Spleen (tissue), 11 donors: ENCODE measurements at regions not wholly inside any gene's neighbourhood (a gene's known extent, or its start where the extent isn't known, plus 50 kb on each side); places are given as distances from the start of the nearest gene placed in this dataset.

ENCODE experiments used
- DNase-seq: peaks from one replicate; pipeline ENCODE4 v3.0.0-alpha.2; 2020
- H3K27ac ChIP-seq, 8 donors: fragments of 200-600 bp; sonication (generic) in 7 of 8; 1 replicate in 4 of 8; 2 replicates in 4 of 8; pipeline versions ENCODE4 v1.5.0 to v1.8.0; 2016 to 2021; ENCODE audit warnings: inconsistent platforms in 4 of 8, mild to moderate bottlenecking in 4 of 8, moderate library complexity in 1 of 8
- H3K27me3 ChIP-seq, 7 donors: fragments of 200-600 bp; sonication (generic) in 6 of 7; replicated peaks in 1 of 7; 1 replicate in 4 of 7; 2 replicates in 3 of 7; pipeline versions ENCODE4 v1.5.0 to v1.8.0; 2016 to 2021; ENCODE audit warnings: inconsistent platforms in 3 of 7, mild to moderate bottlenecking in 1 of 7
- H3K36me3 ChIP-seq, 6 donors: fragments of 200-600 bp; sonication (generic) in 5 of 6; 1 replicate in 4 of 6; 2 replicates in 2 of 6; pipeline versions ENCODE4 v1.5.0 to v1.8.0; 2016 to 2021; ENCODE audit warnings: inconsistent platforms in 2 of 6
- H3K4me1 ChIP-seq, 6 donors: fragments of 200-600 bp; sonication (generic) in 5 of 6; 1 replicate in 3 of 6; 2 replicates in 3 of 6; pipeline versions ENCODE4 v1.5.0 to v1.8.0; 2016 to 2021; ENCODE audit warnings: inconsistent platforms in 3 of 6
- H3K4me3 ChIP-seq, 8 donors: fragments of 200-600 bp; sonication (generic) in 7 of 8; 1 replicate in 4 of 8; 2 replicates in 4 of 8; pipeline versions ENCODE4 v1.5.0 to v1.8.0; 2016 to 2021; ENCODE audit warnings: inconsistent platforms in 4 of 8, mild to moderate bottlenecking in 4 of 8, moderate library complexity in 2 of 8
- H3K9me3 ChIP-seq, 8 donors: fragments of 200-600 bp; sonication (generic) in 7 of 8; 1 replicate in 4 of 8; 2 replicates in 4 of 8; pipeline versions ENCODE4 v1.5.0 to v1.8.0; 2016 to 2021; ENCODE audit warnings: inconsistent platforms in 4 of 8
- CTCF ChIP-seq, 11 experiments: fragments of 200-600 bp in 7 of 11; fragments of 450-650 bp in 4 of 11; sonication (generic) in 4 of 11; IDR thresholded peaks in 8 of 11; conservative IDR thresholded peaks in 3 of 11; 1 replicate in 7 of 11; 2 replicates in 4 of 11; pipeline versions ENCODE4 v1.4.0 to v1.8.0; 2016 to 2021; ENCODE audit warnings: antibody characterized with exemption in 11 of 11, inconsistent platforms in 4 of 11, mild to moderate bottlenecking in 1 of 11
- POLR2A ChIP-seq, 3 donors: fragments of 450-650 bp; IDR thresholded peaks; one replicate each; pipeline ENCODE4 v1.5.1; 2017; ENCODE audit warnings: antibody characterized with exemption in 3 of 3, mild to moderate bottlenecking in 1 of 3
- POLR2AphosphoS5 ChIP-seq, 3 donors: sonication (generic); formaldehyde crosslinking; IDR thresholded peaks; one replicate each; pipeline ENCODE4 v1.5.1; 2017; ENCODE audit warnings: antibody characterized with exemption in 3 of 3
- WGBS, 5 donors: extraction: QIAGEN DNeasy Blood & Tissue Kit in 3 of 5; methylation state at CpG; one replicate each; pipeline versions ENCODE4 v1.1.5 to v1.1.7; 2013 to 2018; 5-methylcytosine and 5-hydroxymethylcytosine counted together
- intact Hi-C: fragments of 100-400 bp; cut with DNase I; formaldehyde crosslinking; loops from one replicate; pipeline ENCODE4 v1.15.0; 2023; ENCODE audit warnings: low total_unique reads
- donor health status: healthy with polysubstance abuse.
- donor health status: DM: no; HTN: no; CAD: no; lungs with moderate emphysema.
- donor health status: DM: no; HTN: no; CAD: no.
- donor health status: Bipolar disorder and iron deficiency.
- donor health status: healthy.
- donor health status: DM: no; HTN: no; CAD: no.
- donor health status: DM: yes; HTN: yes; CAD: no.

- no peak for TF ChIP-seq CTCF (IDR thresholded peaks at IDR 0.05 in 8 of 11, conservative IDR thresholded peaks at IDR 0.05 in 3 of 11)
- TF ChIP-seq POLR2AphosphoS5 (IDR thresholded peaks at IDR 0.05), result no peak
- no peak for TF ChIP-seq POLR2A (IDR thresholded peaks at IDR 0.05)
- WGBS, 5 donors, result 63 to 79% (median 75%) methylated on average over 2 of the region's 2 CpGs
These were observed 97.6 kb upstream of the CLMP start for GRCh38 chr11:123292647-123293046.

GRCh38 chr11:123291201-123291869, 96.3 kb upstream of the CLMP start:
- no peak overlapping the region for H3K4me3 ChIP-seq
- H3K4me1 ChIP-seq, result no peaks in the 10 kb centered on the region
- no peaks in the 10 kb centered on the region for H3K36me3 ChIP-seq
- H3K27ac ChIP-seq, result no peak overlapping the region
- intact Hi-C loops, result no loop called here
- TF ChIP-seq POLR2AphosphoS5 (IDR thresholded peaks at IDR 0.05) (no peak), POLR2A (IDR thresholded peaks at IDR 0.05) (no peak), CTCF (IDR thresholded peaks at IDR 0.05 in 8 of 11, conservative IDR thresholded peaks at IDR 0.05 in 3 of 11) (no peak)
- no peaks in the 10 kb centered on the region for H3K9me3 ChIP-seq
- peaks cover 0 to 9% (median 0%) of the 10 kb centered on the region in 7 donors for H3K27me3 ChIP-seq
- no peak for DNase-seq
- 67 to 85% (median 77%) methylated on average over 7 of the region's 7 CpGs for WGBS, 5 donors

More at GRCh38 chr11:123292647-123293046, 97.6 kb upstream of the CLMP start:
- Histone ChIP-seq H3K9me3 (no peaks in the 10 kb centered on the region), H3K4me1 (no peaks in the 10 kb centered on the region), H3K4me3 (no peak overlapping the region), H3K36me3 (no peaks in the 10 kb centered on the region), H3K27ac (no peak overlapping the region), H3K27me3 (peaks cover 0 to under 1% (median 0%) of the 10 kb centered on the region in 7 donors)
- intact Hi-C loops, result no loop called here
- DNase-seq, result no peak

- Histone ChIP-seq H3K27me3 (peaks cover 0 to 24% (median 6%) of the 10 kb centered on the region in 7 donors), H3K9me3 (no peaks in the 10 kb centered on the region), H3K27ac (no peak overlapping the region), H3K36me3 (no peaks in the 10 kb centered on the region), H3K4me1 (no peaks in the 10 kb centered on the region), H3K4me3 (no peak overlapping the region)
- no peak for DNase-seq
- no peak for TF ChIP-seq CTCF (IDR thresholded peaks at IDR 0.05 in 8 of 11, conservative IDR thresholded peaks at IDR 0.05 in 3 of 11)
- TF ChIP-seq POLR2AphosphoS5 (IDR thresholded peaks at IDR 0.05), result no peak
- TF ChIP-seq POLR2A (IDR thresholded peaks at IDR 0.05), result no peak
- WGBS, 5 donors, result 65 to 76% (median 67%) methylated on average over 3 of the region's 3 CpGs
- intact Hi-C loops, result no loop called here
These were observed 91.7 kb upstream of the CLMP start for GRCh38 chr11:123286761-123287160.

- no peaks in the 10 kb centered on the region for H3K36me3 ChIP-seq
- 78 to 83% (median 80%) methylated on average over 5 of the region's 5 CpGs for WGBS, 5 donors
- H3K4me1 ChIP-seq, result no peaks in the 10 kb centered on the region
- H3K27me3 ChIP-seq, result peaks cover 0 to 24% (median 6%) of the 10 kb centered on the region in 7 donors
- TF ChIP-seq POLR2AphosphoS5 (IDR thresholded peaks at IDR 0.05), result no peak
- TF ChIP-seq CTCF (IDR thresholded peaks at IDR 0.05 in 8 of 11, conservative IDR thresholded peaks at IDR 0.05 in 3 of 11), result no peak
- no peak for TF ChIP-seq POLR2A (IDR thresholded peaks at IDR 0.05)
- no peaks in the 10 kb centered on the region for H3K9me3 ChIP-seq
- DNase-seq, result no peak
- intact Hi-C loops, result no loop called here
- H3K27ac ChIP-seq, result no peak overlapping the region
- H3K4me3 ChIP-seq, result no peak overlapping the region
These were observed 91.2 kb upstream of the CLMP start for GRCh38 chr11:123286255-123286654.
